ENCODE measurements at regions not wholly inside any gene's neighbourhood (a gene's known extent, or its start where the extent isn't known, plus 50 kb on each side); places are given as distances from the start of the nearest gene placed in this dataset.
"Not testable (repeated sequence)": the region's sequence is repeated elsewhere in the genome, so short reads cannot be mapped to it uniquely, and the experiment has no call there.

DNA sequence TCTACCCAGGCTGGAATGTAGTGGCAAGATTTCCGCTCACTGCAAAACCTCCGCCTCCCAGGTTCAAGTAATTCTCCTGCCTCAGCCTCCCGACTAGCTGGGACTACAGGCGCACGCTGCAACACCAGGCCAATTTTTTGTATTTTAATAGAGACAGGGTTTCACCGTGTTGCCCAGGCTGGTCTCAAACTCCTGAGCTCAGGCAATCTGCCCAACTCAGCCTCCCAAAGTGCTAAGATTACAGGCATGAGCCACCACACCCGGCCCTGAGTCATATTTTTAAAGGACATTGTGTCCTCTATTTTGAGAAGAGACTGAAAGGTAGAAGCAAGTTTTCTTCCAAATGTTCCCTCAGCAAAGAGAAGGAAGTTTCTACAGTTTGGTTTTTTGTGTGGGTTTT is 227.1 kb downstream of the KCTD12 start:
- TF ChIP-seq, protein P1, sequence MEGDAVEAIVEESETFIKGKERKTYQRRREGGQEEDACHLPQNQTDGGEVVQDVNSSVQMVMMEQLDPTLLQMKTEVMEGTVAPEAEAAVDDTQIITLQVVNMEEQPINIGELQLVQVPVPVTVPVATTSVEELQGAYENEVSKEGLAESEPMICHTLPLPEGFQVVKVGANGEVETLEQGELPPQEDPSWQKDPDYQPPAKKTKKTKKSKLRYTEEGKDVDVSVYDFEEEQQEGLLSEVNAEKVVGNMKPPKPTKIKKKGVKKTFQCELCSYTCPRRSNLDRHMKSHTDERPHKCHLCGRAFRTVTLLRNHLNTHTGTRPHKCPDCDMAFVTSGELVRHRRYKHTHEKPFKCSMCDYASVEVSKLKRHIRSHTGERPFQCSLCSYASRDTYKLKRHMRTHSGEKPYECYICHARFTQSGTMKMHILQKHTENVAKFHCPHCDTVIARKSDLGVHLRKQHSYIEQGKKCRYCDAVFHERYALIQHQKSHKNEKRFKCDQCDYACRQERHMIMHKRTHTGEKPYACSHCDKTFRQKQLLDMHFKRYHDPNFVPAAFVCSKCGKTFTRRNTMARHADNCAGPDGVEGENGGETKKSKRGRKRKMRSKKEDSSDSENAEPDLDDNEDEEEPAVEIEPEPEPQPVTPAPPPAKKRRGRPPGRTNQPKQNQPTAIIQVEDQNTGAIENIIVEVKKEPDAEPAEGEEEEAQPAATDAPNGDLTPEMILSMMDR (IDR thresholded peaks at IDR 0.05), result not testable (repeated sequence)
- not testable (repeated sequence) for TF ChIP-seq POLR2A (IDR thresholded peaks at IDR 0.05)
